Astrocyte of the hippocampus (primary cell): ENCODE measurements at regions not wholly inside any gene's neighbourhood (a gene's known extent, or its start where the extent isn't known, plus 50 kb on each side); places are given as distances from the start of the nearest gene placed in this dataset.
"Not testable (repeated sequence)": the region's sequence is repeated elsewhere in the genome, so short reads cannot be mapped to it uniquely, and the experiment has no call there.

Experiments
- DNase-seq: peaks from one replicate; pipeline ENCODE4 v3.0.0; 2011; ENCODE audit warnings: low read depth, low spot score

DNA sequence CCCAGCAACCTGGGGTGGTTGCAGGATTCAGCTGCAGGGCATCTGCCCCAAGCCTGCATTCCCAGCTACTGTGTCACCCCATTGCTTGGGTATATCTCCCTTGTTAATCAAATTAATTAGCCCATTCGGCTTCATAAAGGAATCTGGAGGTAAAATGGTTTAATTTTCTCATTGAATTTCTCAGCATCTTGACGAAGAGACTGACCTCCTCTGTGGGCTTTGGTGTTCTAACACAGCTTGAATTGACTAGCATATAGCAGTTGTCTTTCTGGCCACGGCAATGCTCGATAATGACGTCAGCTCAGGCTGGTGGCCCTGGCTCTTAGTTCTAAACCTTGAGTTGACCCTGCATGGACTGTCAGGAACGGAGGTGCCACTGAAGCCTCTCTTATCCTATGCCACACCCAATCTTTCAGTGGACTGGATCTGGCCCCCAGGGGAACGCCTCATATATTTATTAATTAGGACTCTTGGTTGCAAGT lies 72.4 kb downstream of the MSX2 start:
- DNase-seq, result no peak

DNA sequence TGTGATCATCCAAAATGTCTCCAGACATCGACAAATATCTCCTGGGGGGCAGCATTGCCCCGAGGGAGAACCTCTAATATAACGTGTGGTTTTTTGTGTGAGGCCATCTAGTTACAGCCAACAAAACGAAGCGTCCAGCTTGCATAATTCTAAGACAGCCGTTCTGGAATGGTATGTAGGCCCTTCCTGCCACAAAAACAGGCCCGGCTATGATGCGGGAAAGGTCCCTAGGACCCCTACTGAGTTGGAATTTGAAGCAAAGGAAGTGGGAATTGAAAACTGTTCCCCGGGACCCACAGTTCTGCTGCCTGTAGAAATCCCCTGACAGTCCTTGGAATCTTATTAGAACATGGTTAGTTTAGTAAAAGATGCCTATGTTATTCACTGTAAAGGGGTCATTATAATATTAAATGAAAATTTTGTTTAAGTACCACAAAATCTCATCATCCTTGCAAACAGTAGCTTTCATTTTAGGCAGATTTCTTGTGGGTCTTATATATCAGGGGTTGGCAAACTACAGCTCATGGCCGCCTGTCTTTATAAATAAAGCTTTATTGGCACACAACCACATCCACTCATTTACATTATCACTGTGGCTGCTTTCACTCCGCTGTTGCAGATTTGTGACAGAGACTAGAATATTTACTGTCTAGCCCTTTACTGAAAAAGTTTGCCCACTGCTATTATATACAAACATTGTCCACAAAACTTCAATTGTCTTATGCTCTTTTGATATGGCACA lies 70.7 kb downstream of the MSX2 start:
- DNase-seq, result peak; percentile 73

DNA sequence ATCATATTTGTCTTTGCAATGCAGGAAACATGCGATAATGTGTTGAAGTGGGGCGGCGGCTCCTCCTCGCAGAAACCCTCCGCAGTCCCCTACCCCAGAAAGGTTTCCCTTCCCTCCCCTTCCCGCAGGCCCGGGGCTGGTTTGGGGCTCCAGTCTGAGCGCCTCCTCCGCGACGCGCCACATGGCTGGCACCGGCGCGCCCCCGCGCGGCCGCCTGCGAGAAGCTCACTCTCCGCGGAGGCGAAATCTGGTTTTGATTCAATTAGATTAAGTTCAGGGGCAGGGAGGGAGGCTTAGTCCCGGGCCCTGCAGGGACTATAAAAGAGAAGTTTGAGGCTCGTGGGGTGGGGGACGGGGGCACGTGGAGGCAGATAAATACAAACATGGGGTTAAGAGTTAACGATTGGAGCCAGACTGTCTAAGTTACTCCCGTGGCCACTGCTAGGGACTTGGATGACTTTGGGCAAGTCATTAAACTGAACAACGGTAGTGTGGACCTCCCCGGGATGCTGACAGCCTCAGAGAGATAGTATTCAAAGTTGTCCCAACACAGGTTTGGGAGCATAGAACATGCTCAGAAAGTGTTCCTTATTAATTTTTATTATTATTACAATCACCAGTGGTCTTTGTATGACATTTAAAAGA lies 69.4 kb downstream of the MSX2 start:
- DNase-seq, result peak; percentile 85

DNA sequence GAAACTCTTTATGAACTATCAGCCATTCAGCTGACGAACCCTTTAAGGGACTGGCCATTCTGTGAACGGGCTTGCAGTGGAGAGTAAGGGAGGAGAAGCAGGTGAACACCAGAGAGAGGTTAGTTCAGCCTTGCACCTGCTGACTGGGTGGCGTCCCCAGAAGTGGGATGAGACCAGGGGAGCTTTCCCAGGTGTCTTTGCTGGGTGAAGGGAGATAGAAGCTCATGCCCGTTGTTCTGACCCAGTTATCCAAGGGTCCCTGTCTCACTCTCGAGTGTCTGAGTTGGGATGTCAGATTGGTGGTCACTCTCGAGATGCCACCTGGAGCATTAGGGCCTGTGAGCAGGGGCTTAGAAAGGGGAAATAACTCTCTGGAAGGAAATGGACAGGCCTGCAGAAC lies 68.7 kb downstream of the MSX2 start:
- DNase-seq, result no peak

DNA sequence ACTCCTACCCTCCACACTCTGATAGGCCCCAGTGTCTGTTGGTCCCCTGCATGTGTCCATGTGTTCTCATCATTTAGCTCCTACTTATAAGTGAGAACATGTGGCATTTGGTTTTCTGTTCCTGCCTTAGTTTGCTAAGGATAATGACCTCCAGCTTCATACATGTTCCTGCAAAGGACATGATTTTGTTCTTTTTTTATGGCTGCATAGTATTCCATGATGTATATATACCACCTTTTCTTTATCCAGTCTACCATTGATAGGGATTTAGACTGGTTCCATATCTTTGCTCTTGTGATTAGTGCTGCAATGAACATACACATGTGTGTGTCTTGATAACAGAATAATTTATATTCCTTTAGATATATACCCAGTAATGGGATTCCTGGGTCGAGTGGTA lies 67.9 kb downstream of the MSX2 start:
- DNase-seq, result not testable (repeated sequence)

DNA sequence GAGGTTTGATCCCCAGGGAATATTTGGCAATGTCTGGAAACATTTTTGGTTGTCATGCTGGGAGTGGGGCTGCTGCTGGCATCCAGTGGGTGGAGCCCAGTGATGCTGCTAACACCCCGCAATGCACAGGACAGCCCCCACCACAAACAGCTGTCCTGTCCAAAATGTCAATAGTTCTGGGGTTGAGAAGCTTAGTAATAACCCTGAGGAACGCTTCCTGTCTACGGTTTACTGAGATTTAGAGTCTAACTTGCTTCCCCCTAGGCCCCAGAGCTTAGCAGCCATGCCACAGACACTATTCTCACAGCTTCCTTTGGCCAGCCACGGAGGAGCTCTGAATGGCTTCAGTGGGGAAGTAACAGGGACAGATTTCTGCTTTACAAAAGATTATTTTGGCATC lies 66.5 kb downstream of the MSX2 start:
- no peak for DNase-seq

DNA sequence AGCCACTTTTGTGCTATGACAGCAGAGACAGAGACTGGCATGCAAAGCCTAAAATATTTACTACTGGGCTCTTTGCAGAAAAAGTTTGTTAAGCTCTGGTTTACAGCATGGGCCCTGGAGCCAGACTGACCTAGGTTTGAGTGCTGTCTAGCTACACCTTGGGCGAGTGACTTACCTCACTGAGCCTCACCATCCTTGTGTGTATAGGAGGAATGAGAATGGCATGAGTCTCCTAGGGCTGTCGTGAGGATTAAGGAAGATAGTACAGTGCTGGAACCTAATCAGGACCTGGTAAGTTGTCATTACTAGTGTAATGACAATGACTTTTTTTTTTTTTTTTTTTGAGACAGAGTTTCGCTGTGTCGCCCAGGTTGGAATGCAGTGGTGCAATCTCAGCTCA lies 65.2 kb downstream of the MSX2 start:
- no peak for DNase-seq

DNA sequence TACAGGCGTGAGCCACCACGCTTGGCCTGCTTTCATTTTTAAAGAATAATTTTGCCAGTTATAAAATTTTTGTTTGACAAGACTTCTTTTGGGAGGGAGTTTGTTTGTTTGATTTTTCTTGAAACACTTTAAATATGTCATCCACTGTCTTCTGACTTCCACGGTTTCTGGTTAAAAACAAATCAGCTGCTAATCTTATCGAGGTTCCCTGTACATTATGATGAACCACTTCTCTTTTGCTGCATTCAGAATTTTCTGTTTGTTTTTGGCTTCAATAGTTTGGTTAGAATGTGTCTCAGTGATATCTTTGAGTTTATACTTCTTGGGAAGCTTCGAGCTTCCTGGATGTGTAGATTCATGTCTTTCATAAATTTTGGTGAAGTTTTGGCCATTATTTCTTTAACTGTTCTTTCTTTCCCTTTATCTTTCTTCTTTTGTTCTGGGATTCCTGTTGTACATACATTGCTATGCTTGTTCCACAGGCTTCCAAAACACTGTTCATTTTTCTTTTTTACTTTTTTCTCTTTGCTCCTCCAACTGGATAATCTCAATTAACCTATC lies 60.8 kb downstream of the MSX2 start:
- no peak for DNase-seq
